ENCODE measurements at regions not wholly inside any gene's neighbourhood (a gene's known extent, or its start where the extent isn't known, plus 50 kb on each side); places are given as distances from the start of the nearest gene placed in this dataset.

GRCh38 chr2:129201696-129202095 lies 777.8 kb upstream of the RAB6C start:
- TF ChIP-seq CTCF (IDR thresholded peaks at IDR 0.05; ENCODE audit: low read depth, low read length) (no peak), EZH2phosphoT487 (IDR thresholded peaks at IDR 0.05; ENCODE audit: low read depth) (no peak)
